ENCODE measurements at regions not wholly inside any gene's neighbourhood (a gene's known extent, or its start where the extent isn't known, plus 50 kb on each side); places are given as distances from the start of the nearest gene placed in this dataset.

DNA sequence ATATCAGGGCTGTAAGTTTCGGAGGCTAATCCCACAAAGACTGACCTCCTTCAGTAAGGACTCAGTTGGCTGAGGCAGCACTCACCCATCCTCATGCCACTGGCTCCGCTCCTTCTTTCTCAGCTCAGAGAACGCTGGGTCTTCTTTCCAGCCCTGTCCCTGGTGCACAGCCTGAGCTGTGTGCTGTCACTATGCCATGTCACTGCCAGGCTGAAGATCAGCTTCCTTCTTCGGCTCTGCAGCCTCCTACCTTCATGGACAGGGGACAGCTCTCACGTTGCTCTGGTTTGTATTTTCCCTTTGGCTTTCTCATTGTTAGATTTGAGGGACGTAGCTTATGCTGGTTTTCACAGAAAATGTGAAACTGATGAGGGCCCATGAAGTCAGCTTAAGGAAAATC lies 437.3 kb downstream of the GLRX3 start:
- TF ChIP-seq POLR2A (IDR thresholded peaks at IDR 0.05), result no peak
- TF ChIP-seq, protein P1, sequence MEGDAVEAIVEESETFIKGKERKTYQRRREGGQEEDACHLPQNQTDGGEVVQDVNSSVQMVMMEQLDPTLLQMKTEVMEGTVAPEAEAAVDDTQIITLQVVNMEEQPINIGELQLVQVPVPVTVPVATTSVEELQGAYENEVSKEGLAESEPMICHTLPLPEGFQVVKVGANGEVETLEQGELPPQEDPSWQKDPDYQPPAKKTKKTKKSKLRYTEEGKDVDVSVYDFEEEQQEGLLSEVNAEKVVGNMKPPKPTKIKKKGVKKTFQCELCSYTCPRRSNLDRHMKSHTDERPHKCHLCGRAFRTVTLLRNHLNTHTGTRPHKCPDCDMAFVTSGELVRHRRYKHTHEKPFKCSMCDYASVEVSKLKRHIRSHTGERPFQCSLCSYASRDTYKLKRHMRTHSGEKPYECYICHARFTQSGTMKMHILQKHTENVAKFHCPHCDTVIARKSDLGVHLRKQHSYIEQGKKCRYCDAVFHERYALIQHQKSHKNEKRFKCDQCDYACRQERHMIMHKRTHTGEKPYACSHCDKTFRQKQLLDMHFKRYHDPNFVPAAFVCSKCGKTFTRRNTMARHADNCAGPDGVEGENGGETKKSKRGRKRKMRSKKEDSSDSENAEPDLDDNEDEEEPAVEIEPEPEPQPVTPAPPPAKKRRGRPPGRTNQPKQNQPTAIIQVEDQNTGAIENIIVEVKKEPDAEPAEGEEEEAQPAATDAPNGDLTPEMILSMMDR (IDR thresholded peaks at IDR 0.05), result no peak
